Dermis microvascular lymphatic vessel endothelial cell (primary cell): ENCODE measurements at regions not wholly inside any gene's neighbourhood (a gene's known extent, or its start where the extent isn't known, plus 50 kb on each side); places are given as distances from the start of the nearest gene placed in this dataset.

Experiments
- DNase-seq, 2 donors: peaks; one replicate each; pipeline versions ENCODE4 v3.0.0 to v3.0.0-alpha.2; 2010; ENCODE audit warnings: low read depth in 2 of 2

DNA sequence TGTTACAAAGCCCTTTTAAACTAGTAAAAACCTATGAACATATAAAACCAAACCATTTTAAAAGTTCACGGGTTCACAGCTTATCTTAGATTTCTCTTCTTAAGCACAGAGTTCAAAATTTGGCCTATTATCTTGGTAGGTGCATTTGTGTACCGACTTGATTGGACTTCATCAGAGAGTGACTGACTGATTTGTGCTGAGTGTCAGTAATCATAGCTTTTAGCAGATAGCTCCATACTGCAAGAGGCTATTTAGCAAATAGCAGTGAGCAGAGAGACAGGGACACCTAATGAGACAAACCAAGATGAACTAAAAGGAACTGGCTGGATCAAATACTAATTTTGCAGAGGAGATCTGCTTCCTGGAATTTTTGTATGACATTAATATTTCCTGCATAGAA lies 274.5 kb downstream of the PRR16 start:
- DNase-seq: no peak

DNA sequence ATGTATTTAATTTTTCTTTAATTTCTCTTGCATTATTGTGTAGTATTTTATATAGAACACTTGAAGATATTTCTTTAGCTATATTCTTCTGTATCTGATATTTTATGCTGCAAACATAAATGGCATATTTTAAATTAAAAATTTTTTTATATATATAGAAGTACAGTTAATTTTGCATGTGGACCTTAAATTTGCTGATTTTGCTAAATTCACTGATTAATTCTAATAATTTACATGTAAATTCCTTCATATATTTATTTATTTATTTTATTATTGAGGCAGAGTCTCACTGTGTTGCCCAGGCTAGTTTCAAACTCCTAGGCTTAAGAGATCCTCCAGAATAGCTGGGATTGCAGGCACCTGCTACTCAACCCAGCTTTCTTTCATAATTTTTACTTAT lies 276.9 kb downstream of the PRR16 start:
- DNase-seq: no peak

DNA sequence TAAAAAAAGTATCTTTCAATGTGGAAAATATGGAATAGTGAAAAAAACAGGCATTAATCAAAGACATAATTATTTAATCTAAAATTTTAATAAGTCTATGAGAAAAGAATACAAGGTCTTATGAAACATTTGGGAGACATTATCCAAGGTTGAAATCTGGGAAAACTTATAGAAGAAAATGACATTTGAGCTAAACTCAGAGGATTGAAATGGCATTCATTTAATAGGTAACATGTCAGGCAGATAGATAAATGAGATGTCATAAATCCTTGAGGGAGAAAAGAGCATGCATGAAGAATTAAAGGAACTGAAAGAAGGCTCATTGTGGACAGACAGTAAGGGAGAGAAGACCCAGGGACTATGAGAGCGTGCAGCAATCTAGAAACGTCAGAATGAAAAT lies 284.4 kb downstream of the PRR16 start:
- DNase-seq: no peak

DNA sequence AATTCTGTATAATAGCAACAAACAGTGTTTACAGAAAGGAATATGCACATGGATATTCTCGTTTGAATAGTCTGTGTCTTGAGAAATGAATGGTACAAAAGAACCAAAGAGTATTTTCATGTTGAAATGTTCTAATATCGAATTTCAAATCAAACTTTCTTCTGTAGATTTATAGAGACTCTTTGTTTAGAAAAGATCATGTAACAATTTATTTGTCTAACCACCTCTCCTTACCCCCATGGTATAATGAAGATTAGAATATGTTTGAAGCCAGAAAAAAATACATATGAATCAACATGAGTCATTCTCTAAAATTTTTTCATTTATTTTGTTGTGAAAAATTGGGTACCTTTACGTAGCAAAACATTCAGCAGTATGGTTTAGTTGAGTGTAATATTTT lies 285.6 kb downstream of the PRR16 start:
- DNase-seq: no peak

DNA sequence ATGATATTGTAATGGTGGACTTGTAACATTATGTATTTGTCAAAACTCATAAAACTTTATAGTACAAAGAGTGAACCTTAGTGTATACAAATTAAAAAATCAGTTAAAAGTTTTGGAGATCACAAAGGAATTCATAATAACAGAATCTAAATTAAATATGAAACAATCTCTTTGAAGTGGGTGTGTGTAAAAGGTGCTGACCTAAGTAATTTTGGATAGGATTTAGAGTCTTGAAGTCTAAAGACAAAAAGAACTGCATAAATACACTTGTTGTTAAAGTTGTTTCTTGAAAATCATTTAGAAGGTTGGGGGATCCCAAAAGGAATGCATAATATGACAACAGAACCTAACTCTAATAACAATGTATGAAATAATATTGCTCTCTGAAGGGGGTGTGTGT lies 295.5 kb downstream of the PRR16 start:
- DNase-seq: no peak

DNA sequence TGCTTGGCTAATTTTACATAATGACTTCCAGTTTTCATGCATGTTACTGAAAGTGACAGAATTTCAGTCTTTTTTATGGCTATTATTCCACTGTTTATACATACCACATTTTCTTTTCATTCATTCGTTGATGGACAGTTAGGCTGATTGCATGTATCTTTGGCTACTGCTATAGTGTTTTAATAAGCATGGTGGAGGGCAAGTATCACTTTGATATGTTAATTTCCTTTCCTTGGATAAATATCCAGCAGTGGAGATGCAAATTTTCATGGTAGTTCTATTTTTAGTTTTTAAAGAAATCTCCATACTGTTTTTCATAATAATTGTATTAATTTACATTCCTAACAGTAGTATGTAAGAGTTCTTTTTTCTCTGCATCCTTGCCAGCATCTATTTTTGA lies 297.9 kb downstream of the PRR16 start:
- no peak for DNase-seq

DNA sequence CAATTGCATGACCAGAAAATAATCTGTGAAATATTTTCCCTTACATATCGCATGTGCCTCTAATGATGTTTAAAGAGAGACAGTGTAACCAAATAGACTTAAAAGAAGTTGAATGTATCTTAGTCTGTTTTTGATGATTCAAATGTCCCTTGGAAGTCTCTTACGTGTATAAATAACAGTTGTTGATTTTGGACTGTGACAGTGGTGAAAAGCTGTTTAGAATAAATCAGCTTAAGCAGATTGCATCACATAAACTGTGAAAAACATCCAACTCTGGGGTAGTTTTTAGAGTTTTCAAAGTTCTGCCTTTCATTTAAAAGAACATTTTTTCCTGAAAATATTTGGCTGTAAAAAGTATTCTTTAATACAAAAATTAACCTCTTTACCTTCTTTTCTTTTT lies 301.1 kb downstream of the PRR16 start:
- no peak for DNase-seq

DNA sequence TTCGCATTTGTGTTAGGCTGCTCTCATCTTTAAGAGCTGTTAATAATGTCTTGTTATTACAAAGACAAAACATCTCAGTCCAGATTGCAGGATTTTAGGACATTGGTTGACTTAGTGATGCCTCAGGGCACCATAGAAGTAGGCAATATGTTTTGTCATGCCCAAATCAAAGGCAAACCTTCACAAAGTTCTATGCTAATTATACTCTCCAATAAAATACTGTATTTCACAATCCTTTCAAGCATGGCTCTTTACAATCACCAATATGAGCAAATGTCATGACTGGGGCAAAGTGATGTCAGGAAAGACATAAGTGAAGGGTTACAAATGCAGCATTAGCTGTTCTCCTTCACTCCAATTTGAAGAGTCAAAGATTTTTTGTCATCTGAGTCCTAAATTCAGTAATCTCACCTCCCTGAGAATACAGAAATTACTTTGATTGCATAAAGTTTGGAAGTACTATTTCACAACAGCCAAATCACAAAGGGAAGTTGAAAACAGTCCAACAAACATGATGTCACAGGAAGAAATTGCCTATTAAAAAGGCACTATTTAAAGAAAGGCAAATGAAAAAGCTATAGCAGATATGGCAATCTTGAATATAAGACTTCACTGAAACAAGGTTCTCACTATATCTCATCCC lies 303.2 kb downstream of the PRR16 start:
- no peak for DNase-seq

DNA sequence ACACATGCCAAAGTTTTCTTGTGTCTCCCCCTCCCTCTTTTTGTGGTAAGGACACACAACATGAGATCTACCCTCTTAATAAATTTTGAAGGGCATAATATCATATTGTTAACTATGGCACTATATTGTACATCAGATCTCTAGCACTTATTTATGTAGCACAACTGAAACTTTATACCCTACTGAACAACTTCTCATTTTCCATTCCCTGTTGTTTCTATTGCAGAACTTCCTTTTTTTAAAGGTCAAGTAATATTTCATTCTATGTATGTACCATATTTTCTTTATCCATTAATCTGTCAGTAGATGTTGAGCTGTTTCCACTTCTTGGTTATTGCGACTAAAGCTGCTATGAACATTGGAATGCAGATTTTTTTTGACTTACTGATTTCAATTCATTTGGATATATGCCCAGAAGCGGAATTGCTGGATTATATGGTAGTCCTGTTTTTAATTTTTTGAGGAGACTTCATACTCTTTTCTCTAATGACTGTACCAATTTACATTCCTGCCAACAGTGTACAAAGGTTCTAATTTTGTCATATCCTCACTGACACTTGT lies 305.3 kb downstream of the PRR16 start:
- DNase-seq: no peak

DNA sequence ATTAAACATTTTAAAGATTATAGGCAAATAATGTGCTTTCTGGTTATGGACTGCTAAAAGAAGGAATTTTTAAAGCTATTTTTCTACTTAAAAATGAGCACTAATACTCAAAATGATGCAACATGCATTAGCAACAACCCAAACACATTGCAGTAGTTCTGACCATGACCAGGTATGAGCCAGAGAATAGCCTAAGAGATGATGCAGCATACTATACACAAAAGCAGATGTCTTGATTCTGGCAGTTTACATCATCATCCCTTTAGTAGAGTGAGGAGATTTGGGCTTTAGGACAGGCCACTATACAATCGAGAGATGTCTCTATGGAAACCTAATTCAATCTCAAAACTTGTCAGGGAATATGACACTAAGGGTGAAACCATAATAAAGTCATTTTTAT lies 307.1 kb downstream of the PRR16 start:
- DNase-seq: no peak

DNA sequence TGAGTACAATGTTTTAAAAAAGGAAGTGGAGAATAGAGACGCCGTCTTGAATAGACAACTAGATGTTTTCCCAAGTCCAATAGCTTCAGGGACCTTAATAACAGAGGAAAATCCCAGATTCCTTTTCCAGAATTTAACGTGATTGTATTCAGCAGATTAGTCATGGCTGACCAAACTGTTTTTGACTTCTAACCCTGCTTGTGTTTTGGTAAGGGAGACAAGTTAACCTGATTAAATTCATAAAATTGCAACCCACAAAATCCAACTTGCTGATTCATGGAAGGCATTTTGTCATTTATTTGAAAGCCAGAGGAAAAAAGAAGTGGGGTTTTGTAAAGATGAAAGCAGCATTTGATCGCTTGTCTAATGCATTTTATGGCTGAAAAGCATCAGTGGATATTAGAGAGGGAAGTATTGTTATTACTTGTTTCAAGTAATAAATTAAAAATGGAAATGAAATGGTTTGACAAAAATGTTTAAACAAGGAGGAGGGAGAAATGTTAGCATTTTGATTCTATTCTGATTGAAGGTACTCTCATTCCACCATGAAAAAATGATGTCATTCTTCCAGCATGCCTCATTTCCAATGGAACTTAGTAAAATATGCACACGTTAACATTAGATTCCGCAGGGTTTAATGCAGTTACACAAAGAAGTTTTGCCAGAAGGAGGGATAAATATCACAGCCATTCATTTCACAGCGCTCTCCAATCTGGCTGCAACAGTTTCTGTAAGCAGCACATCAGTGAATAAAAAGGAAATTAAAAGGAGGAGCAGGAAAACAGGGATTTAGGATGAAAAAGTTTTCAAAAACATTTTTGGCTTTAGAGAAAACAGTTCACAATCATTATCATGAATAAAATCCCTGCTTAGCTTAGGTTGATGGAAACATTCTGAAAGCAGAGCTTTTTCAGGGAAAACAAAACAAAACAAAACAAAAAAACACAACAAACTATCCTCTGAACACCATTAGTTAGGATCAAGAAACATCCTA lies 314.7 kb downstream of the PRR16 start:
- DNase-seq: no peak

DNA sequence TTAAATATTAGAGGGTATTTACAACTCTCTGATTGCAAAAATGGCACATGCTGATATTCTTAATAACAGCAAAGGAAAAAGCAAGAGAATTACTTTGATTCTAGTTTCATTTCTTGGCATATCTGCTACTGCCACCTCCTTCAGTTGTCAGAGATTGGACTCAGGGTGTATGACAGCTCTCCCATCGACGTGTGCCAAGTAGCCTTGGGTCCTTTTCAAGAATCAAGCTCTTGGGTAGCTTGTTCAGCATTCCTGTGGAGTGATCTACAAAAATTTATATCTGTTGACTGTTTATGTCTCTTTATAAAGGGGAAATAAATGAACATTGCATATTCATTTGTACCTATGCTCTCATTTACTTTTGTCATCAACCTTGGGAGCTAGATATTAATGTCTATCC lies 315.6 kb downstream of the PRR16 start:
- DNase-seq: no peak

DNA sequence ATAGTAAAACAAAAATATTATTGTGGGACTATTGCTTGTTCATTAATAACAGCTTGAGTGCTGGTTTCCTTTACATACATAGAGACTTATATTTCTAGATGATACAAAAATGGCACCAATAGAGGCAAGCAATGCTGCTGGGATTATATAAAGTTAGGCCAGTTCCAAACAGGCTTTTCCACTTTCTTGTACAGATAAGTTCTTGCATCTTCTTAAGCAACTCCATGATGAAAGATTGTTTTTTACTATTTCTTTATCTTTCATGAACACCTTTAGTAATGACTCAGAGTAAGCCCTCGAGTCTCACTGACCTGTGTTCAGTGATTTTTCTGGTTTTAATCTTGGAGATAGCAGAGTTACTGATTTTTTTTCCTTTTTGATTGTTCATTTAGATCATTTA lies 324.4 kb downstream of the PRR16 start:
- no peak for DNase-seq

DNA sequence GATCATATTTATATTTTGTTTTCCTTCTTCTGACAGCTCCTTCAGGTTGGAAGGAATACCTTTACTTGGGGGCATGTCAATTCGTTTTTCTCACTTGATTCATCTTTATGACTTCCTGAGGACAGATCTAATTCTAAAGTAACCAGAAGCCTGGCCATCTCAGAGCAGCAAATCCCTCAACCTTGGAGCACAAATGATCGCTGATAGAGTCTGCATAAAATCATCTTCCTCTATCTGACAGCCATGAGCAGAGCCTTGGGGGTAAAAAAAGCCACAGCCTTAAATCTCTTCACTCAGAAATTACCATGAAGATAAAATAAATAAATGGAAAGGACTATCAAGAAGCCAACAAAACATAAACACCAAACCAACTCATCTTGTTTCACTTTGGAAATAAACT lies 325.8 kb downstream of the PRR16 start:
- no peak for DNase-seq

DNA sequence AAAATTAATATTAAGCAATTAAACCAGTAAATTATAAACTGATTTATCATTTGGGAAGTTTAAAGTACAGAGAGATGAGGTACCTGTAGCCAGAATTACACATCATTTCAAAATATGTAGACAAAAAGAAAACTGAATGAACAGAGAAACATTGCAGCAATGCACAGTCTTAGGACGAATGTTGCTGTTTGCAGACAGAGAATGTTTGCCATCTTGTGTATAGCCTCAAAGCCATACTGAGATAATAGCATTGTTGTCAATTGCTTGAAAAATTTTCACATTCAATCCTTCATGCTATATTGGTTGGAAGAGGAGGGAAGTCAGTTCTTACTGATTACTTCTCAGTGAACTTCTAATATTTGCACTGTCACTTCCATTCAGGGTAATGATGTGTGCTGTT lies 326.2 kb downstream of the PRR16 start:
- no peak for DNase-seq

DNA sequence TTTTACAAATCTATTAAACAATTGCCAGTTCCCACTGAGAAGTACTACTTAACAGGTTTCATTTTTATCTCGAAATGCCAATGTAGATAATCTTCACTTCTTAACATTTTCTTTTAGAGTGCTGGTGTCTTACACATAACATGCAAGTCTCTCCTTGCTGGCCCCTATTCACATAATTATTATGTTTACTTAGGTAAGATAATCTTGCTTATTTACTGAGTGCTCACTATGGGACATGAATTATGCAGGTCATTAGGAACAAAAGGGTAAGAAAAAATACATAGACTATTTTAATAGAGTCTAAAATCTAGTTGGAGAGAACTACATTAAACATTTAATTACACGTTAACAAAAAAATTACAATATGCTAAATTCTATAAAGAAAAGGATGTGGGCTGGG lies 328.4 kb downstream of the PRR16 start:
- no peak for DNase-seq

DNA sequence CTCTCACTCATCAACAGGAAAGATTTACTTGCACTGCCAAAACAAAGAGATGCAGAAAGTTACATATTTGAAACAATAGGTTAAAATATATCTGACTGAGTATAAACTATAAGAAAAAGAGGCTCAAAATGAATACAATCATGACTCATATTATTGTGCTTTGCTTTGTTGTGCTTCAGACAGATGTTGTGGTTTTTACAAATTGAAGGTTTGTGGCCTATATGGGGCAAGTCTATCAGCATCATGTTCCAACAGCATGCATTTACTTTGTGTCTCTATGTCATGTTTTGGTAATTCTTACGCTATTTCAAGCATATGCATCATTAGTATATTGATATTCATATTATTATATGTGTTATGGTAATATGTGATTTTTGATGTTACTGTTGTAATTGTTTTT lies 330.0 kb downstream of the PRR16 start:
- no peak for DNase-seq

DNA sequence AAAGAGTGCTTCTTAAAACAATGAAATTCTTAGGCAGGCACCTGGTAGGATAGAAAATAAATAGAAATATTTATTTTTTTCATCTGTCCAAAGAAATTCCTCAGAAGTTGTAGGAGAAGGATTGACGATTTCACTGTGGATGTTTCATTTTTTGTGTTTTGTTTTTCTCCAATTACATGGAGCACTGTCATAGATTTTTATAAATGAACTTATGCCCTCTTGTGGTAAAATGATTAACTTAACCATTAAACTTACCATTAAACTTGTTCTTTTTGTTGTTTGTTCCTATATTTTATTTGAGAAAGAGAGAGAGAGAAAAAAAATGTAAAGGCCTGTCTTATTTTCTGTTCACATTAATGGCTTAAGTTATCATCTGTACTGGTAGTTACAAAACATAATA lies 339.2 kb downstream of the PRR16 start:
- no peak for DNase-seq

DNA sequence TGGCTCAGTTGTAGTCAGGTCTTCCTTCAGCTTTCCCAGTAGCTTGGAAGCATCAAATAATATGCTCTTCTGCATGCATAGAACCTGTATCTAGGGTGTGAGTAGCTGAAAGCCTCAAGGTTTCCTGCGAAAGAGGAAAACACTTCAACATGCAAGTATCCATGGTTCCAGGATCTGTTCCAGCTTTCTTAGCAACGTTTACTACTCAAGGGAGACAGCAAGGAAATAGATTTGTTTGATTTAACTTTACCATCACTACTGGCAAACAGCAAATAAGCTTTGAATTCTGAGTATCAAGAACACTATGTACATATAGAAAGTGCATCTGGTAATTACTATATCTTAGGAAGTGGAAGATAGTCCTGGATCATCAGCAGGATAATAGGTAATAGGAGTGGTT lies 341.0 kb downstream of the PRR16 start:
- no peak for DNase-seq

DNA sequence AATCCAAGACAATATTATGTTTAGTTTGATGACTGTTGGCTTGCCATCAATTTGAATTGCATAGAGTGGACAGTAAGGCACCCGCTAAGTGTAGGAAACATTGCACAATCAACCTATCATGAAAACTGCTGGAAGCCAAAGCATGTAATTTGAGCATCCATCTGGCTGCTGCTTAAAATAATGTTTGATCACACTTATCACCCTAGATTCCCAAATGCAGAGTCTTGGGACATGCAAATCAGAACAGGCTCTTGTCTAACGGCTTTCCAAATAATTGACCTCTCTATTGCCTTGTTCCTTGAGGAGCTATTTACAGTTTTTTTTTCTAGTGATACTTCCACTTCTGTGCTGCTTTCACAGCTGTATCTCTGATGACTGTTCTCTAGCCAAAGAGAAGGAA lies 342.1 kb downstream of the PRR16 start:
- DNase-seq: no peak

DNA sequence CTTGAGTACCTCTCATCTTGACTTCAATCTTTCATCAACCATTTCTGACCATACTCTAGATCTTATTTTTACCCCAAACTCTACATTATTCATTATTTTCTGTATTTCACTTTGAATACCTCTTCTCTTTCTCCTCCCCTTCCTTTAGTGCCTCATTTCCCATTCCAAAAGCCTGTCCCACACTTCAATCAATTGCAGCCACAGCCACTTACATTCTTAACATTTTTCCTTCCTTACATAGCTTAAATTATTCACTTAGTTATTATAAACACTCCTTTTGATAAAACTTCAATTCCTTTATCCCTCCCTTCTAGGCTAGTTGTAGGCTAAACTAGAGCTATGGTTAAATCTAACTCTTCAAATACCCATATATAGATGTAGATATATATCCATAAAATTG lies 344.0 kb downstream of the PRR16 start:
- DNase-seq: no peak

DNA sequence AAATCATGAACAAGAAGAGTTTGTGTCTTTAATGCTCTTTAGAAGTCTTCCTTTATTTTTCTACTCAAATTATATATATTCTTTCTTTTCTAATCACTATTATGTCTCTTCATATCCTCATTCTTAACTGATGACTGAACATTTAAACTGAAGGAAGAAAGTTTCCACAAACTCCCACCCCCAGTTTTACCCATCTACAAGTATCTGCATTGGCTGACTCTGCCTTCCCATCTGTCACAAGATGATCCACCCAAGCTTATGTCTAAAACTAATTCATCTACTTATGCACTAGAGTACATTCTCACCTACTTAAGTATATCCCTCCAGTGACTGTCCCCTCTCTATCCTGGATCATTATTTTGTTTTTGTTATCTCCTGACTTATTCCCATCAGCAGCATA lies 344.5 kb downstream of the PRR16 start:
- DNase-seq: no peak

DNA sequence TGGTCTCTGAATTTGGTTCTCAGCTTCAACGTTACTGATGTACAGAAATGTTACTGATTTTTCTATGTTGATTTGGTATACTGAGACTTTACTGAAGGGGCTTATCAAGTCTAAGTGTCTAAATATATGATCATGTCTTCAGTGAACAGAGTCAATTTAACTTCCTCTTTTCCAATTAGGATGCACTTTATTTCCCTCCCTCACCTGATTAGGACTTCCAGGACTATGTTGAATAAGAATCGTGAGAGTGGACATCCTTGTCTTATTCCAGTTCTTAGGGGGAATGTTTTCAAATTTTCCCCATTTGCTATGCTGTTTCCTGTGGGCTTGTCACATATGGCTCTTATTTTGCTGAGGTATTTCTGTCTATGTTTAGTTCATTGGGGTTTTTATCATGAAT lies 349.5 kb downstream of the PRR16 start:
- DNase-seq: no peak
